ENCODE measurements at regions not wholly inside any gene's neighbourhood (a gene's known extent, or its start where the extent isn't known, plus 50 kb on each side); places are given as distances from the start of the nearest gene placed in this dataset.

DNA sequence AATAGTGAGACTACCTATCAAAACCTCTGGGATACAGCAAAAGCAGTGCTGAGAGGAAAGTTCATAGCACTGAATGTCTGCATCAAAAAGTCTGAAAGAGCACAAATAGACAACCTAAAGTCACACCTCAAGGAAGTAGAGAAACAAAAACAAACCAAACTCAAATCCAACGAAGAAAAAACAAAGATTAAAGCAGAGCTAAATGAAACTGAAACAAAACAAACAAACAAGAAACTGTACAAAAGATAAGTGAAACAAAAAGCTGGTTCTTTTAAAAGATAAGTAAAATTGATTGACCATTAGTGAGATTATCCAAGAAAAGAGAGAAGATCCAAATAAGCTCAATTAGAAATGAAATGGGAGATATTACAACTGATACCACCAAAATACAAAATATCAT, 378.3 kb upstream of the NDST4 start:
- H3K4me3 Mint-ChIP-seq: no peak overlapping the region
- H3K9ac ChIP-seq (ENCODE audit: insufficient read depth, low read length, poor library complexity, severe bottlenecking): no peak overlapping the region
- H3K9me3 ChIP-seq (replicated peaks in 1 of 2; ENCODE audit: control insufficient read depth in 1 of 2, insufficient read depth in 1 of 2, low read length in 2 of 2): peaks cover 0 to 18% of the 10 kb centered on the region in 2 donors
- no peaks in the 10 kb centered on the region for H3K27me3 Mint-ChIP-seq (ENCODE audit: low read depth in 3 of 3)
- no peak overlapping the region for H3K27ac ChIP-seq (ENCODE audit: low read depth in 1 of 2, low read length in 2 of 2)
- no peak overlapping the region for H3K4me3 ChIP-seq (replicated peaks in 1 of 3; ENCODE audit: low read depth in 2 of 3, low read length in 3 of 3)
- H3K4me1 ChIP-seq (ENCODE audit: control insufficient read depth in 1 of 2, insufficient read depth in 2 of 2, low read length in 2 of 2): no peaks in the 10 kb centered on the region
- no peaks in the 10 kb centered on the region for H3K27me3 ChIP-seq (ENCODE audit: control insufficient read depth in 2 of 2, insufficient read depth in 2 of 2, low read length in 2 of 2)
- DNase-seq: no peak
- H3K4me2 ChIP-seq (replicated peaks; ENCODE audit: extremely low read depth, low read length, poor library complexity, severe bottlenecking): no peak overlapping the region
- intact Hi-C loops (cut with micrococcal nuclease): no loop called here
- no peaks in the 10 kb centered on the region for H4K20me1 ChIP-seq (ENCODE audit: insufficient read depth, low read length)
- no CpG with 5 or more reads among the region's 1 CpG for WGBS (ENCODE audit: insufficient coverage)
- no peaks in the 10 kb centered on the region for H3K36me3 ChIP-seq (replicated peaks in 1 of 2; ENCODE audit: control insufficient read depth in 1 of 2, insufficient read depth in 2 of 2, low read length in 2 of 2)
- no peaks in the 10 kb centered on the region for H3K79me2 ChIP-seq (ENCODE audit: insufficient read depth, low read length)
- H3K9me3 Mint-ChIP-seq: peaks cover 2 to 21% (median 9%) of the 10 kb centered on the region in 7 donors
- no peak overlapping the region for H2AFZ ChIP-seq (ENCODE audit: insufficient read depth, low read depth, low read length, poor library complexity, severe bottlenecking)
- no peak overlapping the region for H3K27ac Mint-ChIP-seq
- H3K36me3 Mint-ChIP-seq: no peaks in the 10 kb centered on the region
- TF ChIP-seq, protein P1, sequence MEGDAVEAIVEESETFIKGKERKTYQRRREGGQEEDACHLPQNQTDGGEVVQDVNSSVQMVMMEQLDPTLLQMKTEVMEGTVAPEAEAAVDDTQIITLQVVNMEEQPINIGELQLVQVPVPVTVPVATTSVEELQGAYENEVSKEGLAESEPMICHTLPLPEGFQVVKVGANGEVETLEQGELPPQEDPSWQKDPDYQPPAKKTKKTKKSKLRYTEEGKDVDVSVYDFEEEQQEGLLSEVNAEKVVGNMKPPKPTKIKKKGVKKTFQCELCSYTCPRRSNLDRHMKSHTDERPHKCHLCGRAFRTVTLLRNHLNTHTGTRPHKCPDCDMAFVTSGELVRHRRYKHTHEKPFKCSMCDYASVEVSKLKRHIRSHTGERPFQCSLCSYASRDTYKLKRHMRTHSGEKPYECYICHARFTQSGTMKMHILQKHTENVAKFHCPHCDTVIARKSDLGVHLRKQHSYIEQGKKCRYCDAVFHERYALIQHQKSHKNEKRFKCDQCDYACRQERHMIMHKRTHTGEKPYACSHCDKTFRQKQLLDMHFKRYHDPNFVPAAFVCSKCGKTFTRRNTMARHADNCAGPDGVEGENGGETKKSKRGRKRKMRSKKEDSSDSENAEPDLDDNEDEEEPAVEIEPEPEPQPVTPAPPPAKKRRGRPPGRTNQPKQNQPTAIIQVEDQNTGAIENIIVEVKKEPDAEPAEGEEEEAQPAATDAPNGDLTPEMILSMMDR (IDR thresholded peaks at IDR 0.05): no peak
- H3K4me1 Mint-ChIP-seq: no peaks in the 10 kb centered on the region

DNA sequence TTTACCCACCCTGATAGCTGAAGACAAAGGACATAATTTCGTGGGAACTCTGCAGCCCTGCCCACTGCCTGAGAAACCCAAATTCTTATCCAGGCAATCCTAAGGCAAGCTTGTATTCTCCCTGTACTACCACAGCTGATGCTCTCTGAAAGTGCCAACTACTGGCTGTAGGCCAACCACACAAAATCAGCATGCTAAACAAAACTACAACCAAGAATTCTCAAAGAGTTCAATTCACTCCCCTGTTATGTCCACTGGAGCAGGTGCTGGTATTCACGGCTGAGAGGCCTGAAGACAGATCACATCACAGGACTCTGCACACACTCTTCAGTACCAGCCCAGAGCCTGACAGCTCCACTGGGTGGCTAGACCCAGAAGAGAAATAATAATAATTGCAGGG, 375.9 kb upstream of the NDST4 start:
- intact Hi-C loops (cut with micrococcal nuclease): no loop called here
- Histone ChIP-seq H3K9me3 (replicated peaks in 1 of 2; ENCODE audit: control insufficient read depth in 1 of 2, insufficient read depth in 1 of 2, low read length in 2 of 2) (peaks cover 0 to 18% of the 10 kb centered on the region in 2 donors), H3K4me2 (replicated peaks; ENCODE audit: extremely low read depth, low read length, poor library complexity, severe bottlenecking) (no peak overlapping the region), H3K9ac (ENCODE audit: insufficient read depth, low read length, poor library complexity, severe bottlenecking) (no peak overlapping the region), H3K4me3 (replicated peaks in 1 of 3; ENCODE audit: low read depth in 2 of 3, low read length in 3 of 3) (no peak overlapping the region), H3K36me3 (replicated peaks in 1 of 2; ENCODE audit: control insufficient read depth in 1 of 2, insufficient read depth in 2 of 2, low read length in 2 of 2) (no peaks in the 10 kb centered on the region), H2AFZ (ENCODE audit: insufficient read depth, low read depth, low read length, poor library complexity, severe bottlenecking) (no peak overlapping the region), H3K79me2 (ENCODE audit: insufficient read depth, low read length) (no peaks in the 10 kb centered on the region), H4K20me1 (ENCODE audit: insufficient read depth, low read length) (no peaks in the 10 kb centered on the region), H3K4me1 (ENCODE audit: control insufficient read depth in 1 of 2, insufficient read depth in 2 of 2, low read length in 2 of 2) (no peaks in the 10 kb centered on the region), H3K27ac (ENCODE audit: low read depth in 1 of 2, low read length in 2 of 2) (no peak overlapping the region), H3K27me3 (ENCODE audit: control insufficient read depth in 2 of 2, insufficient read depth in 2 of 2, low read length in 2 of 2) (no peaks in the 10 kb centered on the region)
- 85% methylated on average over 2 of the region's 2 CpGs for WGBS (ENCODE audit: insufficient coverage)
- DNase-seq: no peak
- TF ChIP-seq, protein P1 (IDR thresholded peaks at IDR 0.05): no peak
- Mint-ChIP-seq H3K9me3 (peaks cover 1 to 20% (median 11%) of the 10 kb centered on the region in 7 donors), H3K27ac (no peak overlapping the region), H3K4me3 (no peak overlapping the region), H3K4me1 (no peaks in the 10 kb centered on the region), H3K27me3 (ENCODE audit: low read depth in 3 of 3) (no peaks in the 10 kb centered on the region), H3K36me3 (no peaks in the 10 kb centered on the region)

Data from CD14-positive monocyte (primary cell).